Aorta (tissue), 5 donors: ENCODE measurements at regions not wholly inside any gene's neighbourhood (a gene's known extent, or its start where the extent isn't known, plus 50 kb on each side); places are given as distances from the start of the nearest gene placed in this dataset.

Source experiments
- ATAC-seq: fragments of 200-7000 bp; cut with Tn5 transposase; one replicate; pipeline ENCODE4 v1.9.1; 2022; ENCODE audit warnings: moderate library complexity; ENCODE audit not compliant: low FRiP score
- DNase-seq, 2 donors: peaks; one replicate each; pipeline ENCODE4 v3.0.0-alpha.2; 2020
- H3K27ac ChIP-seq, 2 donors: one replicate each; pipeline ENCODE4 v1.5.1; 2013; ENCODE audit warnings: low read length in 2 of 2, mild to moderate bottlenecking in 2 of 2, moderate library complexity in 2 of 2, control low read depth in 1 of 2, inconsistent platforms in 1 of 2, low read depth in 1 of 2
- H3K27me3 ChIP-seq, 2 donors: one replicate each; pipeline ENCODE4 v1.6.1; 2013; ENCODE audit warnings: control low read depth in 1 of 2, low read length in 1 of 2, mild to moderate bottlenecking in 1 of 2, moderate library complexity in 1 of 2; ENCODE audit not compliant: insufficient read depth in 2 of 2, control insufficient read depth in 1 of 2
- H3K36me3 ChIP-seq, 2 donors: one replicate each; pipeline ENCODE4 v1.6.1; 2013; ENCODE audit warnings: control low read depth in 1 of 2, low read length in 1 of 2, mild to moderate bottlenecking in 1 of 2; ENCODE audit not compliant: insufficient read depth in 2 of 2, control insufficient read depth in 1 of 2
- H3K4me1 ChIP-seq, 2 donors: one replicate each; pipeline ENCODE4 v1.6.1; 2013; ENCODE audit warnings: low read length in 2 of 2, control low read depth in 1 of 2, mild to moderate bottlenecking in 1 of 2, moderate library complexity in 1 of 2; ENCODE audit not compliant: insufficient read depth in 2 of 2, control insufficient read depth in 1 of 2
- H3K4me3 ChIP-seq, 2 donors: one replicate each; pipeline ENCODE4 v1.5.1; 2013; ENCODE audit warnings: low read length in 2 of 2, control low read depth in 1 of 2, mild to moderate bottlenecking in 1 of 2
- H3K9me3 ChIP-seq: one replicate; pipeline ENCODE4 v1.6.1; 2013; ENCODE audit warnings: mild to moderate bottlenecking, low read length; ENCODE audit not compliant: control insufficient read depth
- WGBS, 2 donors: extraction: QIAGEN DNeasy Blood & Tissue Kit; methylation state at CpG; one replicate each; pipeline ENCODE4 v1.1.7; 2013; 5-methylcytosine and 5-hydroxymethylcytosine counted together
- intact Hi-C, 2 donors: fragments of 100-400 bp; cut with DNase I; formaldehyde crosslinking; loops; one replicate each; pipeline versions ENCODE4 v1.14.2 to v1.15.0; 2022
- donor health status: healthy with polysubstance abuse.
- donor health status: Bipolar disorder and iron deficiency.
- donor health status: DM: no; HTN: no; CAD: no.
- donor health status: DM: no; HTN: no; CAD: no.
- donor health status: DM: yes; HTN: yes; CAD: no.

DNA sequence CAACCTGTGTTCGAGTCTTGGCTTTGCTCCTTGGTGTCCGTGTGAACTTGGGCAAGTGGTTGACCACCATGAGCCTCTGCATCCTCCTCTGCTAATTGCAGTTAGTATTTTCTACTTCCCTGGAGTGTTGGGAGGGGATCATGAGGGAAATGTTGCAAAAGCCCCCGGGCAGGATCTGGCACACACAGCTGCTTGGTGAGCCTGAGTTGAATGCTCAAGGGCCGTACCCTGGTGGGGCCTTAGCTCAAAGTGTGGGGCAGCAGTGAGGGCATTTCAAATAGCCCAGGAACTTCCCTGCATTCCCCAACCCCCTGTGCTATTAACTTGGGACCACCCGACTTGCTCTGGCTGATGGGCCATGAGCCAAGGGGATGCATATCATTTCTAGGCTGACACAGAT is 94.9 kb upstream of the SLC6A11 start:
- H3K4me1 ChIP-seq = no peaks in the 10 kb centered on the region
- H3K27me3 ChIP-seq = no peaks in the 10 kb centered on the region
- no peak for DNase-seq
- WGBS, 2 donors = 69% methylated on average over 5 of the region's 5 CpGs
- no peak overlapping the region for H3K4me3 ChIP-seq
- ATAC-seq = no peak
- intact Hi-C loops = no loop called here
- H3K9me3 ChIP-seq = peaks cover 1% of the 10 kb centered on the region
- no peaks in the 10 kb centered on the region for H3K36me3 ChIP-seq
- H3K27ac ChIP-seq = no peak overlapping the region

DNA sequence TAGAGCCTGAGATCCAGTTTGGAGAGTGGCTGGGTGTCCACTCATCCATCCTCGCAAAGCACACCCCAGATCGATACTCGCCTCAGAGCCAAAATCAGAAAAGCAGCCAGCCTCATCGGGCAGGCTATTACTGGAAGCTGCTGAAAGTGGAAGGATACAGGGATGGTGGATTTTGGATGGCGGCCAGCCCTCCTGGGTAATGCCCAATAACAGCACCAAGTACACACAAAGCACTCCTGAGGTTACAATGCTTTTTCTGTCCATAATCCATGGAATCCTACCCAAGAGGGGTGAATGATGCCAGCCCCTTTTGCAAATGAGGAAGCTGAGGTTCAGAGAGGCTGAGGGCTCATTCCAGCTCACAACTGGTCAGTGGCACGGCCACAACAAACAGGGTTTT is 93.1 kb upstream of the SLC6A11 start:
- intact Hi-C loops = no loop called here
- Histone ChIP-seq H3K27ac (no peak overlapping the region), H3K36me3 (no peaks in the 10 kb centered on the region), H3K9me3 (no peaks in the 10 kb centered on the region), H3K4me1 (no peaks in the 10 kb centered on the region), H3K4me3 (no peak overlapping the region), H3K27me3 (no peaks in the 10 kb centered on the region)
- DNase-seq (no peak), ATAC-seq (no peak)
- 41 to 42% methylated on average over 6 of the region's 6 CpGs for WGBS, 2 donors

DNA sequence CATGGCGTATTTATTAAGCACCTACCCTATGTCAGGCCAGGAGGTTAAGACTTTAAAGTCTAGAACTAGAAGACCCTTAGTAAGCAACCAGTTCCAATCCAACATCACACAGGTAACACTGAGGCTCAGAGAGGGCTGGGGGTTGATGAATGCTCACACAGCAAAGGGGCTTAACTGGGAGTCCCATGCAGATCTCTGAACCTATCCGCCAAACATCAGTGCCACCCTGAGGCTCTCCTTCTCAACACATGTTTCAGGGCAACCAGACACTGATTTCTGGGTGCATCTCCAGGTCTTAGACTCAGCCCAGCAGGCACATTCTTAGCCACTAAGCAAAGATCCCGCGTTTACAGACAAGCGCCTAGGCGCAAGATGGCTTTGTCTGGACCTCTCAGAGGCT is 92.0 kb upstream of the SLC6A11 start:
- intact Hi-C loops = no loop called here
- H3K36me3 ChIP-seq = no peaks in the 10 kb centered on the region
- DNase-seq = no peak
- WGBS, 2 donors = 81 to 83% methylated on average over 6 of the region's 6 CpGs
- no peaks in the 10 kb centered on the region for H3K9me3 ChIP-seq
- H3K27me3 ChIP-seq = no peaks in the 10 kb centered on the region
- no peak for ATAC-seq
- H3K4me3 ChIP-seq = no peak overlapping the region
- no peak overlapping the region for H3K27ac ChIP-seq
- no peaks in the 10 kb centered on the region for H3K4me1 ChIP-seq

DNA sequence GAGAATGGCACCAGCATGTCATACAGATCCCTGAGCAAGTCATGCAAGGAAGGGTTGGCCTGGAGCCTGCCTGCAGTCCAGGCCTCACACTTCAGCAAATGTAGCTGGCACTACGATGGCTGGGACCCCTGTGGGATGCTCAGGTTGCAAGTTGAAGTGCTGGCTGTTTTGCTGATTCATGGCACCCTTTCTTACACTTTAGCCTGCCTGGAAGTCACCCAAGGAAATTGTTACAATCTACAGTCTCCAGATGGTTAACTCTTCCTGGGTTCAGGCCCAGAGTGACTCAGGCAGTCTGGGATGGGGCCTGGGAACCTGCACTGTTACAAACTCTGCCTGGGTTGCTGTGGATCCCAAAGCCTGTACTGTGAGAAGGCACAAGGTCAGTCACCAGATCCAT is 91.0 kb upstream of the SLC6A11 start:
- Histone ChIP-seq H3K27ac (no peak overlapping the region), H3K4me1 (no peaks in the 10 kb centered on the region), H3K36me3 (no peaks in the 10 kb centered on the region), H3K27me3 (no peaks in the 10 kb centered on the region), H3K4me3 (no peak overlapping the region), H3K9me3 (peaks cover 2% of the 10 kb centered on the region)
- intact Hi-C loops = no loop called here
- DNase-seq (no peak), ATAC-seq (no peak)
- 17 to 42% methylated on average over 1 of the region's 1 CpG for WGBS, 2 donors

DNA sequence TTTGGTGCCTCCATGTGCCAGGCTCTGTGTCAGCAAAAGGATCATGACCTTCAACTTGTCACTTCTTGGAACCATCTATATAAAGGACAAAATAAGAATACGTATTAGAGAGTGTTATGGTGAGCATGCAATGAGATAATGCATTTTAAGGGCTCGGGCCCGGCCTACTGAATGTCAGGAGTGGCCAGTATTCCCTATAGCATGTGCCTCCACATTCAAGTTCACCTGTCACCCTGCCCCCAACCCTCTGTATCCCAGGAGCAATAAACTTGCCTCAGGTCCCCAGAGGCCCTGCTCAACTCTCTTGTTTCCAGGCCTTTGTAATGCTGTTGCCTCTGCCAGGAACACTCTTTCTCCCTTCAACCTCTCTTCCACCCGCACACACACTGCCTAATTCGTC is 90.2 kb upstream of the SLC6A11 start:
- 74 to 75% methylated on average over 5 of the region's 5 CpGs for WGBS, 2 donors
- intact Hi-C loops = no loop called here
- H3K4me1 ChIP-seq = no peaks in the 10 kb centered on the region

DNA sequence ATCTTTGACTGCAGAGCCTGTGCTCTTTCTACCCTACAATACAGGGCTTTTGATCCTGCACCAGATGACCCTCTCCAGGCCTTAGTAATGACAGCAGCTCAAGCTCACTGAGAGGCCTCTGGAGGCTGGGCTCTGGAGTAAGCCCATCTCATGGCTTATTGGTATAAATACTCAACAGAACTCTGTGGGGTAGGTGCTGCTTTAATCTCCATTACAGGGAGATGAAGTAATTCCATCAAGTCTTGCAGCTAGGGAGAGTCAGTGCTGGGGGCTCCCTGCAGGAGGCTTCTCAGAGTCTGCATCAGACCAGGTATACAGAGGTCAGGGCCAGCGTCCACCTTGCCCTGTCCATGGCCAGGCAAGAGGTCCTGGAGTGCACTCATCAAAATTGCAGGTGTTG is 89.2 kb upstream of the SLC6A11 start:
- no peaks in the 10 kb centered on the region for H3K4me1 ChIP-seq
- no peak overlapping the region for H3K27ac ChIP-seq
- ATAC-seq (no peak), DNase-seq (no peak)
- peaks cover 3% of the 10 kb centered on the region for H3K9me3 ChIP-seq
- no peaks in the 10 kb centered on the region for H3K27me3 ChIP-seq
- H3K36me3 ChIP-seq = no peaks in the 10 kb centered on the region
- intact Hi-C loops = no loop called here
- H3K4me3 ChIP-seq = no peak overlapping the region
- WGBS, 2 donors = 53 to 72% methylated on average over 1 of the region's 1 CpG

More for the DNA sequence above, 90.2 kb upstream of the SLC6A11 start:
- ATAC-seq = no peak
- Histone ChIP-seq H3K9me3 (peaks cover 3% of the 10 kb centered on the region), H3K4me3 (no peak overlapping the region), H3K36me3 (no peaks in the 10 kb centered on the region), H3K27ac (no peak overlapping the region), H3K27me3 (no peaks in the 10 kb centered on the region)
- DNase-seq = no peak

DNA sequence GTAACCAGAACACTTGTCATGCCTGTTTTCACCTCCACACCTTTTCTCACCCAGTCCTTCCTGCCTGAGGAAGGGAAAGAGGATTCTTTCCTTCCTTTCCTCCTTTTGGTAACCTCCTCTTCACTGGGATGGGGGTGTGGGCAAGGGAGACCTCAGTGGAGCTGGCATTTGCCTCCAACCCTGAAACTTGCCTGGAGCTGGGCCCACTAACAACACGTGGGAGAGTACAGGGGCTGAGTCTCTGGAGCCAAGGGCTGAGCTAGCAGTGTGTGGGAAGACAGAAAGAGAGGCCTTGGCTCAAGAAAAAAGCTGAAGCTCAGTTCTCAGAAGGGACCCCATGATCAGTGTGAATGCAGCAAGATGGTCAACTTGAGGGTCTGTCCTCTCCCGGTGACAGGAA is 86.6 kb upstream of the SLC6A11 start:
- Histone ChIP-seq H3K4me3 (no peak overlapping the region), H3K9me3 (peaks cover 7% of the 10 kb centered on the region), H3K27ac (no peak overlapping the region), H3K27me3 (no peaks in the 10 kb centered on the region), H3K4me1 (no peaks in the 10 kb centered on the region), H3K36me3 (no peaks in the 10 kb centered on the region)
- WGBS, 2 donors = 61 to 62% methylated on average over 2 of the region's 2 CpGs
- DNase-seq (no peak), ATAC-seq (no peak)
- intact Hi-C loops = no loop called here

DNA sequence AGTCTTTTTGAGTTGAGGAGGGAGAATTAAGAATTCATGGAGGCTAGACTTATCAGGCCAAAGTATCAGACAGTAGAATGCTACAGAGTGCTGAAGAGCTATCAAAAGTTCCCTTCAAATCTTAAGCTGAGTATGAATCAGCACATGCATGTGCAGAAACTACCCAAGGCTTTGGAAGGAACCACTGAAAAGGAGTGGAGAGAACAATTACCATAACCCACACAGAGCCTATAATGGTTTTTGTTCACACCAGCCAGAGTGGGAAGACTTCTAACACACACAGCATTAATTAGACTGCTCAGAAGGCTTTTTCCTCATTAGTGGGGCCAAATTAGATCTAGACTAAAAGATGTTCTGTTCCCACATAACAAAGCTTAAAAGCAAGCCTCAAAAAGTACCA is 83.7 kb upstream of the SLC6A11 start:
- no peaks in the 10 kb centered on the region for H3K36me3 ChIP-seq
- ATAC-seq (no peak), DNase-seq (no peak)
- no peak overlapping the region for H3K4me3 ChIP-seq
- H3K4me1 ChIP-seq = no peaks in the 10 kb centered on the region
- intact Hi-C loops = no loop called here
- H3K27me3 ChIP-seq = peaks cover 0 to 4% of the 10 kb centered on the region in 2 donors
- peaks cover 9% of the 10 kb centered on the region for H3K9me3 ChIP-seq
- H3K27ac ChIP-seq = no peak overlapping the region

DNA sequence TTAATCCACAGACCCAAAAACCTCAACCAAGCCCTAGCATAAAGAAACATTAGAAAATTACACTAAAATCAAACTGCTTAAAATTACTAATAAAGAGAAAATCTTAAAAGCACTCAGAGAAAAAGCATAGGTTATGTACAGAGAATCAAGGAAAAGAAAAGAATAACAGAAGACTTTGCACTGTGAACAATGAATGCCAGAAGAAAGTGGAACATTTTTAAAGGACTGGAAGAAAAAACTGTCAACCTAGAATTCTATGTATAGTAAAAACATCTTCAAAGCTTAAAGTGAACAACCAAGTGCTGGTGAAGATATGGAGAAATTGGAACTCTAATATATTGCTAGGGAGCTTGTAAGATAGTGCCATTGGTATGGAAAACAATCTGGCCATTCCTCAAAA is 82.7 kb upstream of the SLC6A11 start:
- DNase-seq = no peak
- Histone ChIP-seq H3K27ac (no peak overlapping the region), H3K9me3 (peaks cover 9% of the 10 kb centered on the region), H3K36me3 (no peaks in the 10 kb centered on the region), H3K4me1 (no peaks in the 10 kb centered on the region), H3K27me3 (peaks cover 0 to 4% of the 10 kb centered on the region in 2 donors), H3K4me3 (no peak overlapping the region)
- no peak for ATAC-seq
- intact Hi-C loops = no loop called here
